Calu3 (cell line): ENCODE measurements at regions not wholly inside any gene's neighbourhood (a gene's known extent, or its start where the extent isn't known, plus 50 kb on each side); places are given as distances from the start of the nearest gene placed in this dataset.

ENCODE experiments used
- BruUV-seq: library from RNA; stranded (reverse); fragments of 400-500 nt; replicated peaks from 2 replicates; lab custom pipeline; 2021; lab: Mats Ljungman, UMichigan
- CTCF ChIA-PET: fragments of 300-600 bp; sonication (Branson Sonifier 250); formaldehyde crosslinking; loops from one replicate; lab custom pipeline; 2022; ENCODE audit warnings: antibody characterized with exemption; lab: Charles Lee
- DNase-seq: peaks from one replicate; pipeline ENCODE4 v3.0.0; 2022
- H3K27ac Mint-ChIP-seq: one replicate; pipeline ENCODE4 v1.8.0; 2022; ENCODE audit warnings: mixed read lengths; ENCODE audit not compliant: unreplicated experiment
- H3K27me3 Mint-ChIP-seq: one replicate; pipeline ENCODE4 v1.8.0; 2022; ENCODE audit warnings: mixed read lengths; ENCODE audit not compliant: unreplicated experiment
- H3K36me3 Mint-ChIP-seq: one replicate; pipeline ENCODE4 v1.8.0; 2022; ENCODE audit warnings: mild to moderate bottlenecking, moderate library complexity, mixed read lengths; ENCODE audit not compliant: insufficient read depth, unreplicated experiment
- H3K4me1 Mint-ChIP-seq: one replicate; pipeline ENCODE4 v1.8.0; 2022; ENCODE audit warnings: mild to moderate bottlenecking, low read depth, mixed read lengths; ENCODE audit not compliant: unreplicated experiment
- H3K4me3 Mint-ChIP-seq: one replicate; pipeline ENCODE4 v1.8.0; 2022; ENCODE audit warnings: mild to moderate bottlenecking, low read depth, moderate library complexity, mixed read lengths; ENCODE audit not compliant: unreplicated experiment
- H3K9me3 Mint-ChIP-seq: one replicate; pipeline ENCODE4 v1.8.0; 2022; ENCODE audit warnings: low read depth, mixed read lengths; ENCODE audit not compliant: unreplicated experiment
- intact Hi-C: fragments of 100-400 bp; cut with micrococcal nuclease; formaldehyde crosslinking; loops from one replicate; pipeline ENCODE4 v1.10.0; 2022; ENCODE audit not compliant: unreplicated experiment
- TF ChIP-seq, protein P1 (sequence below): fragments of 200-600 bp; IDR thresholded peaks from one replicate; pipeline ENCODE4 v1.8.0; 2022; ENCODE audit warnings: antibody characterized with exemption; ENCODE audit not compliant: unreplicated experiment

DNA sequence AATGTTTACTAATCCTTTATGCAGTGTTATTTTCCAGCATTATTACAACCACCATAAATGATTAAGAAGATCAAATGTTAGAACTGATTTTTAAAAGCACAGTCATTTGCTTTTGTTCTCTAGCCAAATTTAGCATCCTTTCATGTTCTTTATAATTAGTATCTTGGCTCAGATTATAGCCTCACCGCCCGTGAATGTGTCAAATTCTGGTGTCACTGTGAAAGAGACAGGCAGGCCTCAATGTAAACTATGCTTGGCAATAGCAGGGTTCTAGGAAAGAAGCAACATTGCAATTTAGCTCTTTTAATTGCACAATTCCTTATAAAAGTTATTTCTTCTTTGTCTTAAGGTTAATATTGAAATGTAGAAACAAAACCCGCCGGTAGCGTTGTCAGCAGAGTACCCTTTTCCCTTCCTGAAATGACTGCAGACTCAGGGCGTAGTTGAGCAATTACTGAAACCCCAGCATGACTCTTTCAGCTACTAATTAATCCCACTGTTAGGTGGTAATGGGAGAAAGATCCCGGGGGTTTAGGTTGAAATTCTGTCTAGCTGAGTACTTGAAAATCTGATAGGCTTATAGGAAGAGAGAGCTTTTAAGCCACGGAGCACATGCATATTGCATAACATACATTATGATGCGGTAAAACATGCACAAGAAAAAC, 1600.5 kb upstream of the SEL1L start:
- Mint-ChIP-seq H3K4me3 (no peak overlapping the region), H3K36me3 (no peaks in the 10 kb centered on the region), H3K4me1 (no peaks in the 10 kb centered on the region), H3K27me3 (no peaks in the 10 kb centered on the region), H3K27ac (no peak overlapping the region), H3K9me3 (peaks cover 2% of the 10 kb centered on the region)
- BruUV-seq: no TSS peak
- DNase-seq: no peak
- CTCF ChIA-PET: interaction anchor here (0.5 kb wide), 1 partner anchor 81 kb away, joined by 3 read pairs; no protein-coding TSS in a partner anchor
- TF ChIP-seq, protein P1, sequence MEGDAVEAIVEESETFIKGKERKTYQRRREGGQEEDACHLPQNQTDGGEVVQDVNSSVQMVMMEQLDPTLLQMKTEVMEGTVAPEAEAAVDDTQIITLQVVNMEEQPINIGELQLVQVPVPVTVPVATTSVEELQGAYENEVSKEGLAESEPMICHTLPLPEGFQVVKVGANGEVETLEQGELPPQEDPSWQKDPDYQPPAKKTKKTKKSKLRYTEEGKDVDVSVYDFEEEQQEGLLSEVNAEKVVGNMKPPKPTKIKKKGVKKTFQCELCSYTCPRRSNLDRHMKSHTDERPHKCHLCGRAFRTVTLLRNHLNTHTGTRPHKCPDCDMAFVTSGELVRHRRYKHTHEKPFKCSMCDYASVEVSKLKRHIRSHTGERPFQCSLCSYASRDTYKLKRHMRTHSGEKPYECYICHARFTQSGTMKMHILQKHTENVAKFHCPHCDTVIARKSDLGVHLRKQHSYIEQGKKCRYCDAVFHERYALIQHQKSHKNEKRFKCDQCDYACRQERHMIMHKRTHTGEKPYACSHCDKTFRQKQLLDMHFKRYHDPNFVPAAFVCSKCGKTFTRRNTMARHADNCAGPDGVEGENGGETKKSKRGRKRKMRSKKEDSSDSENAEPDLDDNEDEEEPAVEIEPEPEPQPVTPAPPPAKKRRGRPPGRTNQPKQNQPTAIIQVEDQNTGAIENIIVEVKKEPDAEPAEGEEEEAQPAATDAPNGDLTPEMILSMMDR: no peak
- intact Hi-C loops: no loop called here

- intact Hi-C loops: no loop called here
- no peaks in the 10 kb centered on the region for H3K4me1 Mint-ChIP-seq
- DNase-seq: no peak
- H3K9me3 Mint-ChIP-seq: peaks cover 11% of the 10 kb centered on the region
- no peaks in the 10 kb centered on the region for H3K36me3 Mint-ChIP-seq
- no peaks in the 10 kb centered on the region for H3K27me3 Mint-ChIP-seq
- TF ChIP-seq, protein P1: no peak
- no peak overlapping the region for H3K27ac Mint-ChIP-seq
- no TSS peak for BruUV-seq
- CTCF ChIA-PET: no interaction called here
- H3K4me3 Mint-ChIP-seq: no peak overlapping the region
Observed at GRCh38 chr14:83140756-83141155, 1607.1 kb upstream of the SEL1L start.

- DNase-seq: no peak
- Mint-ChIP-seq H3K4me1 (no peaks in the 10 kb centered on the region), H3K36me3 (no peaks in the 10 kb centered on the region), H3K27me3 (no peaks in the 10 kb centered on the region), H3K4me3 (no peak overlapping the region), H3K9me3 (peaks cover 29% of the 10 kb centered on the region), H3K27ac (no peak overlapping the region)
- BruUV-seq: no TSS peak
- CTCF ChIA-PET: no interaction called here
- TF ChIP-seq, protein P1: no peak
- intact Hi-C loops: no loop called here
Observed at GRCh38 chr14:83147006-83147405, 1613.4 kb upstream of the SEL1L start.

GRCh38 chr14:83151571-83151970, 1617.9 kb upstream of the SEL1L start:
- no peak for DNase-seq
- Mint-ChIP-seq H3K36me3 (no peaks in the 10 kb centered on the region), H3K27me3 (no peaks in the 10 kb centered on the region), H3K27ac (no peak overlapping the region), H3K4me3 (no peak overlapping the region), H3K4me1 (no peaks in the 10 kb centered on the region), H3K9me3 (peaks cover 24% of the 10 kb centered on the region)
- no TSS peak for BruUV-seq
- CTCF ChIA-PET: no interaction called here
- intact Hi-C loops: no loop called here
- TF ChIP-seq, protein P1: no peak
